PFSK-1 (cell line): ENCODE measurements at regions not wholly inside any gene's neighbourhood (a gene's known extent, or its start where the extent isn't known, plus 50 kb on each side); places are given as distances from the start of the nearest gene placed in this dataset.

Experiments used
- POLR2AphosphoS5 ChIP-seq: IDR thresholded peaks from 2 replicates; pipeline ENCODE4 v1.6.1; 2012; ENCODE audit warnings: low read depth, mild to moderate bottlenecking, control low read depth, low read length, moderate library complexity
- REST ChIP-seq, 2 experiments: IDR thresholded peaks; 2 replicates each; pipeline versions ENCODE4 v1.6.1 to v1.8.0; 2011 to 2012; ENCODE audit warnings: low read depth in 2 of 2, low read length in 2 of 2, control low read depth in 1 of 2, inconsistent platforms in 1 of 2, mild to moderate bottlenecking in 1 of 2, moderate library complexity in 1 of 2; ENCODE audit not compliant: insufficient read depth in 1 of 2

DNA sequence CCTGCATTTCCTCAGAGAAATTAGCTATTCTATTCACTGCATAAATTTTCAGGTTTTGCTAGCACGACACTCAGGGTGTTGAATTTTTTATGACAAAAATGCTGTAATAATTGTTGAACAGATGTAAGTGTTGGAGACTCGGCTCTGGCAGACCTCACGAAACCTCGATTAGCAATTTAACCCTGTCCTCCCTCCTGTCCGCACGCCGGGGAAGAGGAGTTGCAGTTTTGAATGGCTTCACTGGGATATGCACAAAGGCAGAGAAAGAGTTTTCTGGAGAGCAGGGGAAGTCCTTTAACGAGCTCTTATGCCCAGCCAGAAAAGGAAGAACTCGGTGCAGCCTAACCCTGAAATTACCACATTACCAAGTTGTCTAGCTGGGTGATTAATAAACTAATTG, 661.1 kb downstream of the VRK1 start:
- TF ChIP-seq REST (IDR thresholded peaks at IDR 0.05; ENCODE audit: insufficient read depth in 1 of 2, low read depth in 2 of 2, low read length in 2 of 2), result no peak
- no peak for TF ChIP-seq POLR2AphosphoS5
